Rectal smooth muscle tissue (tissue), 1 donor: ENCODE measurements at regions not wholly inside any gene's neighbourhood (a gene's known extent, or its start where the extent isn't known, plus 50 kb on each side); places are given as distances from the start of the nearest gene placed in this dataset.
"Not testable (repeated sequence)": the region's sequence is repeated elsewhere in the genome, so short reads cannot be mapped to it uniquely, and the experiment has no call there.

Experiments used
- H3K27ac ChIP-seq: one replicate; pipeline ENCODE4 v1.7.0; 2013; ENCODE audit warnings: low read depth, low read length, inconsistent platforms
- H3K27me3 ChIP-seq: one replicate; pipeline ENCODE4 v1.7.0; 2013; ENCODE audit warnings: low read length; ENCODE audit not compliant: control insufficient read depth, insufficient read depth
- H3K36me3 ChIP-seq: one replicate; pipeline ENCODE4 v1.7.0; 2013; ENCODE audit warnings: low read length; ENCODE audit not compliant: control insufficient read depth, insufficient read depth
- H3K4me1 ChIP-seq: one replicate; pipeline ENCODE4 v1.7.0; 2013; ENCODE audit warnings: low read length; ENCODE audit not compliant: control insufficient read depth, insufficient read depth
- H3K4me3 ChIP-seq: one replicate; pipeline ENCODE4 v1.7.0; 2013; ENCODE audit warnings: low read length
- H3K9ac ChIP-seq: one replicate; pipeline ENCODE4 v1.7.0; 2013; ENCODE audit warnings: low read length

DNA sequence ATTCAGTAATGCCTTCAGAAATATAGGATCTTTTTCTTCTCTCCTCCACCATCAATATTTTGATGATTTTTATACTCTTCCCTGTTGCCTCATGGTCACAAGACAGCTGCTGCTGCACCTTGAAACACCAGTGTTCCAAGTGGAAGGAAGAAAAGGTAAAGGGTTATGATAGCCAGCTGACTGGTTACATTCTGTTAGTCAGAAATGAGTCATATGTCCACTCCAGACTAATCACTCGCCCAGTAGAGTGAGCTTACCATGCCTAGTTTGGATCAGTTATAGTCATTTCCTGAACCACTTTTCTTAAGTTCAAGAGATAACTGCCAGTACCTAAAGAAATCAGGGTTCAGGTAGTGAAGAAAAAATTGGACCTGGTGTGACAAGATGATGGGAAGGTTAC lies 532.3 kb upstream of the SMIM31 start:
- no peaks in the 10 kb centered on the region for H3K4me1 ChIP-seq
- H3K9ac ChIP-seq, result no peak overlapping the region
- no peak overlapping the region for H3K27ac ChIP-seq

DNA sequence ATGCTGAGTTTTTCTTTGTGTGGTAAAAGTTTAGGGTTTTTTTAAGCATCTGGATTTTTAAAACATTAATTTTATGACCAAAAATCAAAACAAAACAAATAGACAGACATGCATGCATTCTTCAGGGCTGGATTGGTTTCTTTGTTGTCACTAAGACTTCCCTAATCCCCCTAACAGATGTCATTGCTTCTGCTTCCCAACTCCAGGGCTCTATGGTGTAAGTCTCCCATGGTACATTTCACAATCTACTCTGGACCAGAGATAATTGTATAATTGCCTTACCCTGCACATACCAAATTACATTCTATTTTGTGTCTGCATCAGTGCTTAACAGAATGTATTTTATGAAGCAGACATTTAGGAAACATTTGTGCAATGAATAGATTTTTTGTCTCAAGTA lies 529.1 kb upstream of the SMIM31 start:
- Histone ChIP-seq H3K4me1 (no peaks in the 10 kb centered on the region), H3K27ac (no peak overlapping the region), H3K4me3 (no peak overlapping the region), H3K36me3 (no peaks in the 10 kb centered on the region), H3K9ac (no peak overlapping the region), H3K27me3 (no peaks in the 10 kb centered on the region)

More for the DNA sequence above, 532.3 kb upstream of the SMIM31 start:
- no peaks in the 10 kb centered on the region for H3K27me3 ChIP-seq
- no peak overlapping the region for H3K4me3 ChIP-seq
- H3K36me3 ChIP-seq, result no peaks in the 10 kb centered on the region

- no peaks in the 10 kb centered on the region for H3K27me3 ChIP-seq
- no peak overlapping the region for H3K9ac ChIP-seq
- no peak overlapping the region for H3K27ac ChIP-seq
- H3K4me1 ChIP-seq, result no peaks in the 10 kb centered on the region
- no peak overlapping the region for H3K4me3 ChIP-seq
- no peaks in the 10 kb centered on the region for H3K36me3 ChIP-seq
These were observed 524.7 kb upstream of the SMIM31 start for GRCh38 chr4:164229255-164229654.

DNA sequence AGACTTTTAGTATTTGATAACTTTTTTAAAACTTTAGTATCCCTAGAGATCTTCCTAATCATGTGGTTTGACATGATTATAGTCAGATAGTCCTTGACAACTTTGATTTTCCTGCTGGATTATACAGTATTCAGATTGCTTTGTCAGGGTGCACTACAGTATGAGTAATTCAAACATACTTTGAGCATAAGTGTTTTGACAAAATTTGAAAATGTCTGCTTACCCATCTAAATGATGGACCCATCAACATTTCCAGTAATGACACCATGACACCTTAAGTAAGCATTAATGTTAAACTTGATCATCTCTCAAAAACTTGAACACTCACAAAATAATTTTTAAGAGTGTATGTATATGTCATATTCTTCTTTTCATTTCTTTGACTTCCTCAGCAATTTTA lies 514.5 kb upstream of the SMIM31 start:
- no peaks in the 10 kb centered on the region for H3K36me3 ChIP-seq
- no peak overlapping the region for H3K4me3 ChIP-seq
- no peaks in the 10 kb centered on the region for H3K27me3 ChIP-seq
- no peak overlapping the region for H3K27ac ChIP-seq
- no peak overlapping the region for H3K9ac ChIP-seq
- H3K4me1 ChIP-seq, result no peaks in the 10 kb centered on the region

- Histone ChIP-seq H3K4me3 (no peak overlapping the region), H3K27ac (no peak overlapping the region)
These were observed 514.0 kb upstream of the SMIM31 start for GRCh38 chr4:164239976-164240375.

DNA sequence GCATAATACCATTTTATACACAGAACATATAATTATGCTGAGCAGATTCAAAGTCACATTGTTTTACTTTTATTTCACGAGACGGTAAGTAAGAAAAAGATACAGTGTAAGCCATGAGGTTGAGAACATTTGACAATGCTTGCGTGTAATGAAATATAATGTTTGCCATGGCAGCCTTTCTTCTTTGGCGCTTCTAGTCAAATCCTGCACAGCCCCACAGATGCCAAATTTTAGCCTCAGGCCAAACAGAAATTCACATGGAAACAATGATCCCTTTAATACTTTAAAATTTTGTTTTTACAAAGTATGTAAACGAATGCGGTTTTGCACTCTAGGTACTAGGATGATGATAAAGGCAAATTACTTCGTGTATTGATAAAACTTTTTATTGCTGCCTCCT lies 502.7 kb upstream of the SMIM31 start:
- no peak overlapping the region for H3K9ac ChIP-seq
- no peaks in the 10 kb centered on the region for H3K36me3 ChIP-seq
- no peak overlapping the region for H3K27ac ChIP-seq
- H3K27me3 ChIP-seq, result no peaks in the 10 kb centered on the region
- H3K4me1 ChIP-seq, result no peaks in the 10 kb centered on the region
- no peak overlapping the region for H3K4me3 ChIP-seq

More at GRCh38 chr4:164239976-164240375, 514.0 kb upstream of the SMIM31 start:
- Histone ChIP-seq H3K4me1 (no peaks in the 10 kb centered on the region), H3K9ac (no peak overlapping the region), H3K27me3 (no peaks in the 10 kb centered on the region), H3K36me3 (no peaks in the 10 kb centered on the region)

DNA sequence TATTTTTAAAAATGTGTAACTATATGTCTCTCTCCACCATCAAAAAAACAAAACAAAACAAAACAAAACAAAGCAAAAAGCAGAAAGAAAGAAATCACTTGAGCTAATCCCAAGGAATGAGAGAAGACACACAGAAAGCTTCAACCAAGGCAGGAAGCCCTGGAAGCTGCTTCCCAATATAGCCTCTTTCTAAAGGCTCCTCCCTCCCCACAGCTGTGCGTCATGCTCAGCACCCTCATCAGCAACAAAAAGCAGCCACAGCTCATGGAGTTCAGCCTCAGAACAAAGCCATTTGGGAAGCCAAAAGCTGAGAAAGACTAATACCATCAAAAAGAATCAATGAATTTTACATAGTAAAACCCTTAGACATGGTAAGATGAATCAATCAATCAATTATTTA lies 501.6 kb upstream of the SMIM31 start:
- no peak overlapping the region for H3K27ac ChIP-seq
- H3K4me3 ChIP-seq, result no peak overlapping the region
- no peak overlapping the region for H3K9ac ChIP-seq
- no peaks in the 10 kb centered on the region for H3K4me1 ChIP-seq
- no peaks in the 10 kb centered on the region for H3K27me3 ChIP-seq
- no peaks in the 10 kb centered on the region for H3K36me3 ChIP-seq

- Histone ChIP-seq H3K27me3 (no peaks in the 10 kb centered on the region), H3K4me1 (no peaks in the 10 kb centered on the region), H3K27ac (no peak overlapping the region), H3K9ac (no peak overlapping the region), H3K4me3 (no peak overlapping the region), H3K36me3 (no peaks in the 10 kb centered on the region)
These were observed 492.1 kb upstream of the SMIM31 start for GRCh38 chr4:164261831-164262230.

- not testable (repeated sequence) for H3K4me1 ChIP-seq, H3K27me3 ChIP-seq, H3K9ac ChIP-seq, H3K4me3 ChIP-seq, H3K36me3 ChIP-seq, H3K27ac ChIP-seq
These were observed 491.4 kb upstream of the SMIM31 start for GRCh38 chr4:164262508-164262907.

- H3K27ac ChIP-seq, H3K4me3 ChIP-seq, H3K27me3 ChIP-seq, H3K4me1 ChIP-seq, H3K36me3 ChIP-seq, H3K9ac ChIP-seq: not testable (repeated sequence)
These were observed 476.5 kb upstream of the SMIM31 start for GRCh38 chr4:164277414-164277813.

DNA sequence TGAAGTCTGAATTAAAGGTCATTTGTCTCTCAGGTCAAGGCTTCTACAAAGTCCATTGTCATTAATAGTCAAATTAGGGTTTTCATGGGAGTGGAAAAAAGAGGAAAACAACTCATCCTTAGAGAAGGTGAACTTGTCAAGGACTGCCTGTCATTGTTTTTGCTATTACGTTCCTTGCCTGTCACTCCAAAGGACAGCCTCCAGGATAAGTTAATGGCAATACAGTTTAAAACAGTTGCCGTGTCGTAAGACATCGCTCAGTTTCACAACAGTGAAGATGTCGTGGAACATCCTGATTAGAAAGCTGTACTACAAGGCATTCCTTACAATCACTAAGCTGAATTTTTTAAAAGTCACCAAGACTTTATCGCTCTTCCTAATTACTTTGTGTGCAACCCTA lies 466.8 kb upstream of the SMIM31 start:
- Histone ChIP-seq H3K27me3 (no peaks in the 10 kb centered on the region), H3K27ac (no peak overlapping the region), H3K36me3 (no peaks in the 10 kb centered on the region), H3K4me3 (no peak overlapping the region), H3K9ac (no peak overlapping the region), H3K4me1 (no peaks in the 10 kb centered on the region)

DNA sequence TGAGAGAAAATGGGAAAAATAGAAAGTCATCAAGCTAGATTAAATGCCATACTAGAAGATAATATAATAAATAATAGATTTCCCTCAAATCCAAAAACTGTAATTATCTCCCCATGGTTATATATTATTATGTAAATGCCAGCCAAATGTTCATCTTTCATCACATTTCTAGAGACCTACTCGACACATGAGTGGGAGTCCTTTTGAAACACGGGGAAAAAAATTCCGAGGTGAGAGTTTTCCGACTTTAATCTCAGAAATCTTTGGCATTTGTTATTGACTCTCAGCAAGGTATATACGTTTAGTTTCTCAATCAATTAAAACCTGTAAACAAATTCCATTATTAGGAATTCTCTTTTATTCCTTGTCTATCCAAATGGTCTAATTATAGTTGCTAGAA lies 465.4 kb upstream of the SMIM31 start:
- no peak overlapping the region for H3K9ac ChIP-seq
- H3K4me1 ChIP-seq, result no peaks in the 10 kb centered on the region
- H3K36me3 ChIP-seq, result no peaks in the 10 kb centered on the region
- H3K4me3 ChIP-seq, result no peak overlapping the region
- no peaks in the 10 kb centered on the region for H3K27me3 ChIP-seq
- H3K27ac ChIP-seq, result no peak overlapping the region

DNA sequence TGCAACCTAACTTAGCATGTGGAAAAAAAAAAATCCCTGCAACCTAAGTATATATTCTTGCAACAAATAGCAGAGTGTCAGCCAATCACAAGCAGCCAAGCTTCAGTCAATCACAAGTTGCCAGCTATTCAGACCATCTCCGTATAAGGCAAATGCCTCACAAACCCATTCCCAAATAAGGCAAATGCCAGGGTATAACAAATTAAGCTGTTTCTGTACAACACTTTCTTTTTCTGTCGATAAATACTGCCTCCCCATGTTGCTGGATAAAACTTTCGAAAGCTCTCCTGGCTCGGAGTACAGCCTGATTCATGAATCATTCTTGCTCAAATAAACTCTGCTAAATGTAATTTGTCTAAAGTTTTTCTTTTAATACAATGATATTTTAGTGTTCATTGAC lies 460.7 kb upstream of the SMIM31 start:
- Histone ChIP-seq H3K27ac (no peak overlapping the region), H3K27me3 (no peaks in the 10 kb centered on the region), H3K4me1 (no peaks in the 10 kb centered on the region), H3K36me3 (no peaks in the 10 kb centered on the region), H3K4me3 (no peak overlapping the region), H3K9ac (no peak overlapping the region)

DNA sequence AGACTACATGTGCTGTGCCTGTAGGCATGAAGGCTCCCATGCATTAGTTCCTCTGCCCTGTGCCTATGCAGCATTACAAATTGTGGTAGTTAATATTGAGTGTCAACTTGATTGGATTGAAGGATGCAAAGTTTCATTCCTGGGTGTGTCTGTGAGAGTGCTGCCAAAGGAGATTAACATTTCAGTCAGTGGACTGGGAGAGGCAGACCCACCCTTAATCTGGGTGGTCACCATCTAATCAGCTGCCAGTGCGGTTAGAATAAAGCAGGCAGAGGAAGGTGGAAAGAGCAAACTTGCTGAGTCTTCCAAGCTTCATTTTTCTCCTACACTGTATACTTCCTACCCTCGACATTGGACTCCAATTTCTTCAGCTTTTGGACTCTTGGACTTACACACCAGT lies 460.2 kb upstream of the SMIM31 start:
- Histone ChIP-seq H3K36me3 (no peaks in the 10 kb centered on the region), H3K27me3 (no peaks in the 10 kb centered on the region), H3K9ac (no peak overlapping the region), H3K4me3 (no peak overlapping the region), H3K4me1 (no peaks in the 10 kb centered on the region), H3K27ac (no peak overlapping the region)
